ENCODE measurements at regions not wholly inside any gene's neighbourhood (a gene's known extent, or its start where the extent isn't known, plus 50 kb on each side); places are given as distances from the start of the nearest gene placed in this dataset.

DNA sequence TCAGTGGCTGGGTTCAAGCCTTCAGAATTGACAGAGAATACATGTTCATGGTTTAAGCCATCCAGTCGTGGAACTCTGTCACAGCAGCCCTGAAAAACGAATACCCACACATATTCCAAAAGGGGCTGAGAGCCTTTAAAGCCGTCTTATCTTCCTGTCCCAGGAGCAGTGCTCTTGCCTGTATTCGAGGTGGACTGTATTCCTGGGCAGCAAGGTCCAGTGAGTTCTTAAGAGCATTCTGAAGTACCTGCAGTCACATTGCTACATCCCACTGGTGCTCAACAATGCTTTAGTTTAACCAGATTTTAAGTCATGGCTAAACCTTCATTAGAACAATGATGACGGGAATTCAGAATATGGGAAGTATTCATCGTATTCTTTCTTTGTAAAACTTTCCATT, 380.7 kb upstream of the KLF4 start:
- no peak for DNase-seq (ENCODE audit: low read depth in 1 of 2, low spot score in 1 of 2)

DNA sequence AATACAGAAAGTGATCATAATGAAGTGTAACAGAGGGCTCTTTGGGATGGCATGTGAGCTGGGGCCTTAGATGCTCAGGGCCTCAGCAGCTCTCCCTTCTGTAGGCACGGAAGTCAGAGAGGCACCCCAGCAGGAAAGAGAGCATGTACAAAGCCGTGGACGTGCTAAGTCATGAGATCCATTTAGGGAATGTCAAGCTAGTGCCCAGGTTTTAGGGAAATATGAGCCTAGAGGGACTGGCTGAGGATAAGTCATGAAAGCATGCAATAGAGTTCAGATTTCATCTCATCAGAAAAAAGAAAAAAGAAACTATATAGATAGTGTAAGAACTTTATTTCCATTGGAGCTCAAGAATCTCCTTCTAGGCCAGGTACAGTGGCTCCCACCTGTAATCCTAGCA, 379.5 kb upstream of the KLF4 start:
- DNase-seq (ENCODE audit: low read depth in 1 of 2, low spot score in 1 of 2) = no peak

DNA sequence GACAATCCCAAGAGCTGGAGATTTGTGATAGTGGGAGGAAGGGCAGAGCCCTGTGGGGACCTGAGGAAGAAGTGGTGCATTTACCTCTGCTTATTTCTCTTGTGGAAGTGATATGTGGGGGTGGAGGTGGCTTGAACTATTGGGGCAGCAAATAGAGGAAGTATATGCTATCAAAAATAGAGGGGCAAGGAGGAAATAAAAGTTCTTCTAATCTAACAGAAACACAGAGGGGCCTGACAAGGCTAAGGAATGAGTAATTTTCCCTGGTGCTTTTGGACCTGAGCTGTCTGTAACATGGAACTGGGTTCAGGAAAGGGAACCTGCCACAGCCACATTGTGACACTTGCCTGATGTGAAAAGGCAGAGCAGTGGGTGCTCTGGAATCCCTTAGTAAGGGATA, 378.6 kb upstream of the KLF4 start:
- DNase-seq (ENCODE audit: low read depth in 1 of 2, low spot score in 1 of 2) = no peak

DNA sequence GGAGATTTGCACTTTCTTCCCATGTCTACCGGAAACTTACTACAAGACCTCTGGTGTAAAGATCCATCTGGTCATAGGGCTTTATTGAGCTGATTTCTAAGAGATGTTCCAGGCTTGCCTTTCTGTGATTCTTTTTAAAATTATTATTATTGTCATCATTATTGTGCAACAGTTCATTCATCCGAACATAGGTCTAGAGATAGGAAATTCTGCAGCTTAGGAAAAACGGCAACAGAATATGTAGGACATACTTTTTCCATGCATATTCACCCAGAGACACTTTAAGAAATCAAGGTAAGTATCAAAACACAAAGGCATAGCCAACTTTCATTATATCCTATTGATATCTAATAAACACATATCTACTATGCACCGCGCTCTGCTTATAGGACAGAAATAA, 378.2 kb upstream of the KLF4 start:
- no peak for DNase-seq (ENCODE audit: low read depth in 1 of 2, low spot score in 1 of 2)

DNA sequence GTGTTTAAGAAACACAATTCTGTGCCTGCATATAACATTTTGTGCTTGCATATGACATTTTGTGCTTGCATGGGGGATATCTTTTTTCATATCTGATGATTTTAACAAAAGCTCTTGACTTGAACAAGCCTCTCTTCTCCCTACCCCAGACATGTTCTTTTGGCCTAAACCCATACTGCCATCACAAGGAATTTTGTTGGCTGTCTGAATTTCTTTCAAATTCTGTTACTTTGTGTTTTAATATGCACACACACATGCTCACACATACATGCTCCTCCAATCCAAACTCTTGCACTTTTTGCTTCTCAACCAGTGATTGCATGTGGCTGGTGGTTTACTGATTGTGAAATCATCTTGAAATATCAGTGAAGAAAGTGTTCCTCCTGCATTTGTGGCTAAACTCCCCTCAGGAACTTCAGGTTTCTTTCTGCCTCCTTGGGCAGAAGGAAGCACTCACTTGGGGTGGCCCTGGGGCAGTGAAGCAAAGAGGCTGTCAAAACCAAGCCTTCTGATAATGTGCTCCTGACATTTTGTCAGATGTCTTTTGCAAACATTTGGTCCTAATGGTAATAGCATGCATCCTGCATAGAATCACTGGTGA, 377.2 kb upstream of the KLF4 start:
- no peak for DNase-seq (ENCODE audit: low read depth in 1 of 2, low spot score in 1 of 2)

DNA sequence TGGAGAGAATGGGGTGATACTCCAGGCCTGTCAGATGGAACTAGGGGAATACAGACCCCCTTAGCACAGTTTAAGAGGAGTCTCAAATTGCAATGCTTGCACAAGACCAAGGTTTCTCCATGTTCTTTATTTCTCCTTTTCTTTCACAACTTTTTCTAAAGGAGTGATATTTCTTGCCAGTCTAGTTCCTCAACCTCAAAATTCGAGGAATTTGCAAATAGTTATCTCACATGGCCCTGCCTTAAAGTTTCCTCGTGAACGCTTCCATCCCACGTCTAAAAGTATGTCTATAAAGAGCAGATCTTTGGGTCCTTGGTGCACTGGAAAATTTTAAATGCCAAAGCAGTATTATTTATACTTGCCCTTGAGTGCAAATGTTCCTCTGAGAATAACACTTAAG, 373.8 kb upstream of the KLF4 start:
- DNase-seq (ENCODE audit: low read depth in 1 of 2, low spot score in 1 of 2) = no peak

DNA sequence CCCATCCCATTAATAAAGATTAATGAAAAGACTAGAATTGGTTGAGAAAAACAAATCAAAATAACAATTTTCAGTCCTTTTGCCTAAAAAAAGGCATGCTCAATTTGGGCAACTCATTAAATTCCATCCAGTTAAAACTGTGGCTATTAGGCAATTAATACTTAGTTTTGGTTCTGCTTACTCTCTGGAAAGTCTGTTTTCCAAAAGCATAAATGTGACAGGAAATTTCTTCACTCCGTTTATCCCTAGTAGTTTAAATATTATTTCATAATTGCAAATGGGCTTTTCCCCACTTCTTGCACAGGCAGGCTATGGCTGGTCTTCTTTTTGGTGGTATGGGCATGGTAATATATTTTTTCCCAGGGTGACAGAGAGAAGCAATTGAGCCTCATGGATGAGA, 373.3 kb upstream of the KLF4 start:
- no peak for DNase-seq (ENCODE audit: low read depth in 1 of 2, low spot score in 1 of 2)

DNA sequence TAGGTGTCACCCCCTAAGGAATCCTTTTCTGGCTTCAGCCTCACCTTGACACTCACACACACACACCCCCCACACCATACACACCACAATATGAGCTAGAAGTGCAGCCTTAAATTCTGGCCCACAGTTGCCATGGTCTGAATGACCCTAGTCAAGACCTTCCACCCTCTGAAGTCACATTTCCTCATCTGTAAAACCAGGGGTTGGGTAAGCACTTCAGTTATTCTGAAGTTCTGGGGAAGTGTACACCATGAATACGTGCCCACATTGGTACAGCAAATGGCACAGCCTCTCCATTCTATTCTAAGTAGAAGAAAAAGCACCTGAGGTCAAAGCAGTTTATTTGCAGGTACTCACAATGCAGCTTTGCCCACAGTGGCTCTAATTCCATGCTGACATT, 372.8 kb upstream of the KLF4 start:
- DNase-seq (ENCODE audit: low read depth in 1 of 2, low spot score in 1 of 2) = no peak

DNA sequence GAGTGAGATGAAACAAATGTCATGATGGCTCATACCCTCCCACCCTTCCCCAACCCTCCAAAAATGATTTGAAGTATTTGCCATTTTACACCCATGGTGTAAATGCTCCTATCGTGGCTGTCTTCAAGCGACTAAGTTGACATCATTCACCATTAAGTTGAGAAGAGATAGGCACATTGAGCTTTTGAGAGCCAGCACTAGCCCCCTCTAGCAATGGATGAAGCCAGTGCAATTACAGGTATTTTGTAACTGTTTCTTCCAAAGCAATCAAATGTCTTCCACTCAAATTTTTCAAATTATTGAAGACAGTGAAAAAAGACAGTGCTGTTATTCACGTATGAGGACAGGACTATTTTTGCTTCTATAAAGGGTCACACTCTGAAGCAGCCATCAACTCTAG, 371.5 kb upstream of the KLF4 start:
- DNase-seq (ENCODE audit: low read depth in 1 of 2, low spot score in 1 of 2) = no peak

DNA sequence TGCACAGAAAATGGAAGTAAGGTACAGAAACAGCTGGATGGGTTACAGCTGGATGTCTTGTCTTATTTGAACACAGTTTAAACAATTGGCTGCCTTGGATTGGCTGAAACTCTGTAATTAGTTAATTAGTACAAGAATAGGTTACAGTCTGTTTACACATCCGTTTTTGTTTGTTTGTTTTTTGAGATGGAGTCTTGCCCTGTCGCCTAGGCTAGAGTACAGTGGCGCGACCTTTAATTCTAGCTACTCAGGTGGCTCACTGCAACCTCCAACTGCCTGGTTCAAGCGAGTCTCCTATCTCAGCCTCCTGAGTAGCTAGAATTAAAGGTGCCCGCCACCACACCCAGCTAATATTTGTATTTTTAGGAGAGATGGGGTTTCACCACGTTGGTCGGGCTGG, 368.7 kb upstream of the KLF4 start:
- DNase-seq (ENCODE audit: low read depth in 1 of 2, low spot score in 1 of 2) = no peak

DNA sequence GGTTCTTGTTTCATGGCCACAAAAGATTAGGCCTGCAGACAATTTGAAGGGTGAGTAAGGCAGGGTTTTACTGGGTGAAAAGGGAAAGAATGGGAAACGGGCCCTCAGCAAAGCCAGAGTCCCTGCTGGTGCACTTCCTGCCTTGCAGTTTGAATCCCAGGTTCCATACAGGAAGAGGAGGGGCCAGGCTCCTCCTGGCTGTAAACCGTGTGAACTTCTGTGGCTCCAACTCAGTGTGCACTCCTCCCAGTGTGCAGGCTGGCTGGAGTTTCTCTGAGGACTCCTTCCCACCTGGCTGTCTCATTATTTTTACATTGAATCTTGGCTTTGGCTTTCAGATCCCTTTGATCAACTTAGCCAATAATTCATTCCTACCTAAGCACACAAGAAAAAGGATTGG, 367.1 kb upstream of the KLF4 start:
- DNase-seq (ENCODE audit: low read depth in 1 of 2, low spot score in 1 of 2) = no peak

DNA sequence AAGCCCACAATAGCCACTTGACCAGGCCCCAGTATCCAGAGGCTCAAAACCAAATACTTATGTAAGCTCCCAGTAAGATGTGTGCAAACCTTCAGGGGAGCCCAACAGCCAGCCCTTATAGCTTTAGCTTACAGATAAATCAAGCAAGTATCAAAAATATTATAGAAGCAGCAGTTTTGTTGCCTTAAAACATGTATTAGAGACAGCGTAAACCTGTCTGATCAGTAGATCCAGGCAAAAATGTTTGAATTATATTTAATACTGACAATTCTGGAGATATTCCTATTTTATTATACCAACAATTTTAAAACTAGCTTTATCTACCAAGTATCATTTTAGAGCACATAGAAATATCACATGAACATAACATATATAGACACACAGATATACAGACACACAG, 365.6 kb upstream of the KLF4 start:
- no peak for DNase-seq (ENCODE audit: low read depth in 1 of 2, low spot score in 1 of 2)

DNA sequence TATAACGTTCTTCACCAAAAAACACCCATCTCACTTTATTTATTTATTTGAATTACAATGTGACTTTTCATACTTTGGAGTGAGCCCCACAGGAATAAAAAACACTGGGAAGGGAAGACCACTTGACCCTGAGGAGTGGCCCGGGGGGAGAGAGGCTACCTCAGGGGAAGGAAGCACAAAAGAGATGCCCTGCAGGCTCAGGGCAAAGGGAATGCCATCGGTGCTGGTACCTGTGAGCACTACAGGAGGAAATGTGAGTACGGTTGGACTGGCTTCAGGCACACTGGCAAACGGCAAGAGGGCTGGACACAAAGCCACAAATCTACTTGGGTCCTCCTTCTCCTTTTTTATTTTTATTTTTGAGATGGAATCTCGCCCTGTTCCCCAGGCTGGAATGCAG, 363.9 kb upstream of the KLF4 start:
- no peak for DNase-seq (ENCODE audit: low read depth in 1 of 2, low spot score in 1 of 2)

DNA sequence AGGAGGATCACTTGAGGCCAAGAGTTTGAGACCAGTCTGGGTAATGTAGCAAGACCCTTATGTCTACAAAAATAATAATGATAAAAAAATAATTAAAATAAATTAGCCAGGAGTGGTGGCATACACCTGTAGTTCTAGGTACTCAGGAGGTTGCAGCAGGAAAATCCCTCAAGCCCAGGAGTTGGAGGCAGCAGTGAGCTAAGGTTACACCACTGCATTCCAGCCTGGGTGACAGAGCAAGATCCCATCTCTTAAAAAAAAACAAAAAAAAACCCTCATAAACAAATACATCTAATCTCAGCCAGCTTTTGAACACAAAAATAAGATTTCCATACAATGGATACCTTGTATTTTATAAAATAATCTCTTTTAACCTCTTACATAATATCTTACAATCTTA, 363.3 kb upstream of the KLF4 start:
- no peak for DNase-seq (ENCODE audit: low read depth in 1 of 2, low spot score in 1 of 2)

DNA sequence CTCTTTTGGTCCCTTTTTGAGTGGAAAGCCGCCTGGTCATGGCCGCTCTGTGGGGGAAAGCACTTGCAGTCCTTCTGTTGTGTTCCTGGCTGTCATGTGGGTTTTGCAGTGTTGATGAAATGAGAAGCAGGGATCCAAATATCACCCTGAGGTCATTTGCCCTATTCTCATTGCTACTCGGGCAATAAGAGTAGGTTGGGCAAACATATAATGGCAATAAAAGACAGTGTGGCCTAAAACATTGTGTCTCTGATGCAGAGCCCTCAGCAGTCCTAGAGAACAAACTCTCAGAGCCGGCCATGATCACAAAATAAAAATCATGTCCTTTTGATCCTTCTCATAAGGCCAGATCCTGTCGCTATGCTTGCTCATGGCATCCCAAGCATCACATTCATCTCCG, 361.1 kb upstream of the KLF4 start:
- no peak for DNase-seq (ENCODE audit: low read depth in 1 of 2, low spot score in 1 of 2)

DNA sequence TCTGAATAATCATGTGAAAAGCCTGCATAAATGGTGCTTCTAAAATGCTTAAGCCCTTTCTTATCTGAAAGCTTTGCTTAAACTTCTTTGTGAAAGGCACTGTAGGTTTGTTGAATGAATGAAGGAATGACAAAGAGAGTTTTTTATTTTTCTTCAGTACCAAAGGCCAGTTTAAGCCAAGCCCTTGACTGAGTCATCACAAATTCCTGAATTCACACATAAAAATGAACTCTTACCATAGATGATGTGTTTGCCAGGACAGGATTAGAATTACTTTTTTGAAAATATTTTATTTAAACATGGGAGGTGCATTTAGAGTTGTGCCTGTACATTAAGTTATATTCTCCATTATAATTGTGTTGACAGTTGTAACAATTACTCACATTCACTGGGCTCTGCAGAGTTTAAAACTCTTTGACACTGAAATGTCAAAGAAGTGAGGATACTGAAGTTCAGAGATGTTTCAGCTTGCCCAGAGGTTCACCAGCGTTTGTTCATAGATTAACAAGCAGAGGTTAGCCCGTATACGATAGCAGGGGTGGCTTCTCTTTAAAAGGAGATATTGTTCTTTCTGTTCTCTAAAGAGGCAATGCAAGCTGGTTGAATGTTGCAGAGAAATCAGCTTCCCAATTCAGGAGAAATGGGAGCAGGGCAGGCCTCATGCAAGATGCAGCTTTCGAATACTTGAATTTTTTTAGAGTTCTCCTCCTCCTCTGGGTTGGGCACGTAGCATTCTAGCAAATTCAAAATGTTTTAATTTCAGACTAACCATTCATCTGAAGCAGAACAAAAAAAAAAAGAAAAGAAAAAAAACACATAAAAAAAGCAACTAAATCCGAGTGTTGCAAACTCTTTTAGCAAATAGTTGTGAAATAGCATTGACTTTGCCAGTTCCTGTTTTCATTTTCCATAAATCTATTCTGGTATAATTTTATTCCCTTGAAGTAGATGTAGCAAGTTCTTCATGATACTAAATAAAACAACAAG, 358.7 kb upstream of the KLF4 start:
- no peak for DNase-seq (ENCODE audit: low read depth in 1 of 2, low spot score in 1 of 2)

DNA sequence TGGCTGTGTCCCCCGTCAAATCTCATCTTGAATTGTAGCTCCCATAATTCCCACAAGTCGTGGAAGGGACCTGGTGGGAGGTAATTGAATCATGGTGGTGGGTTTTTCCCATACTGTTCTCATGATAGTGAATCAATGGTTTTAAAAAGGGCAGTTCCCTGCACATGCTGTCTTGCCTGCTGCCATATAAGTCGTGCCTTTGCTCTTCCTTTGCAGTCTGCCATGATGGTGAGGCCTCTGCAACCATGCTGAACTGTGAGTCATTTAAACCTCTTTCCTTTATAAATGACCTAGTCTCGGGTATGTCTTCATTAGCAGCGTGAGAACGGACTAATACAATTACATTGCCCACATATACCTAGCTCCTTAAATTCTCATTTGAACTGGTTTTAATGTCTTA, 353.0 kb upstream of the KLF4 start:
- no peak for DNase-seq (ENCODE audit: low read depth in 1 of 2, low spot score in 1 of 2)

DNA sequence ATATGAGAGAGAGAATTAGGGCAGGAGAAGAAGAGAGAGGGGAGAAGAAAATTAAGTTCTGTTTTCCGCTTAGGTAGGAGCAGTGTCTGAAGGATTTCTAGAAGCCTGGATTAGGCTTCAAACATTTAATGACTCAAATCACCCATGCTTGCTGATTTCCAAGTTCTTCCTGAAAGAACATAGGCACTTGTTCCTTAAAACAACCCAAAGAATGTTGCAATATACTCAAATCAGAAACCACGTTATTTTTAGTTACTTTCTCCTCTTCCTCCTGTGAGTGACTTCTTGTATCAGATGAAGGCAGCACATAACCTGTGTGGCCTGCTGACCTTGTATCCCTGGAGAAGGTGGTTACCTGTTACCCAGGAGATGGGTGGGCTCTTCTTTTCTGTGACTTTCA, 351.5 kb upstream of the KLF4 start:
- no peak for DNase-seq (ENCODE audit: low read depth in 1 of 2, low spot score in 1 of 2)

DNA sequence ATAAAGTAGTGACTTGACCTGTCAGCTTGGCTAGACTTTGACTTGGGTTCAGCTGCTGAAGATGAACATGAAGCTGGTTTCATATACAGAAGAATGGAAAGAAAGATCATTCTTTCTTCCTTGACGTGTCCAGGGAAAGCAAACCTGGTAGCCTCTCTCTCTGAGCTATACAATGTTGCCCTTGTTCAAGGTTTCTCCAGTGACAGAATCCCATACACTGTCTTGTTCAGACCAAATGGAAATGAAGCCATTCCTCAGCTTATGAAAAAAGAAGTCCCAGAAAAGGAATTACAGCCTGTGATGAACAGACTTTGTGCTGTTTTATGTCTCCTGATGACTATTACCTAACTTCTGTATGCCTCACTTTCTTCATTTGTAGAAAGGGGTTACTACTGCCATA, 349.8 kb upstream of the KLF4 start:
- no peak for DNase-seq (ENCODE audit: low read depth in 1 of 2, low spot score in 1 of 2)

DNA sequence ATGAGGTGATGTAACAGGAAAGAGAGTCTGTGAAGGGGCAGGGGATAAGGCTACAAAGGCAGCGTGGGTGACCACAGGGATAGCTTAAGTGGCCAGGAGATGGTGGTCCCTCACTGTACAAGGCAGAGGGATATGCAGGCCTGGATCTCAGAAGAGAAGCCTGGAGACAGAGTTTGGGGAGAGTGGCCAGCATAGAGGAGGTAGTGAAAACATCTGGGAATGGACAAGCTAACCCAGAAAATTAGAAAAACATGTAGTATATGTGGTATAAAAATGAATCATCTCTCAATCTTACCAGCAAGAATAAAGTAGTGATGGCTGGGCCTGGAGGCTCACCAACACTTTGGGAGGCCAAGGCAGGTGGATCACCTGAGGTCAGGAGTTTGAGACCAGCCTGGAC, 349.2 kb upstream of the KLF4 start:
- DNase-seq (ENCODE audit: low read depth in 1 of 2, low spot score in 1 of 2) = no peak

DNA sequence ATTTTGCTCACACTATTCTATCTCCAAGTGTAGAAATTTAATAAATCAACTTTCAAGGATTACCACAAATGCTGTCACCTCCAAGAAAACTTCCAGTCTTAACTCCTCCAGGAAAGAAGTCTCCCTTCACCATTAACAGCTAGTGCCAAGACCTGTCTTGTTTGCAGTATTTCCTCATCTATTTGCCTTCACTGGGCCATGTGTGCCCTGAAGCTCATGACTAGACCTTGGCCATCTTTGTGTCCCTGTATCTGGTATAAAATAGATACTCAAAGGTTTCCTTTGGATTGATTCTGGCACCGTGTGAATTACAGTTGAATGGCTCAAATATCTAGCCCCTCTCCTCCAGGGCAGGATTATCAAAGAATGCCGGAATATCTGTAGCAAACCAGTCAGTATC, 346.7 kb upstream of the KLF4 start:
- no peak for DNase-seq (ENCODE audit: low read depth in 1 of 2, low spot score in 1 of 2)

DNA sequence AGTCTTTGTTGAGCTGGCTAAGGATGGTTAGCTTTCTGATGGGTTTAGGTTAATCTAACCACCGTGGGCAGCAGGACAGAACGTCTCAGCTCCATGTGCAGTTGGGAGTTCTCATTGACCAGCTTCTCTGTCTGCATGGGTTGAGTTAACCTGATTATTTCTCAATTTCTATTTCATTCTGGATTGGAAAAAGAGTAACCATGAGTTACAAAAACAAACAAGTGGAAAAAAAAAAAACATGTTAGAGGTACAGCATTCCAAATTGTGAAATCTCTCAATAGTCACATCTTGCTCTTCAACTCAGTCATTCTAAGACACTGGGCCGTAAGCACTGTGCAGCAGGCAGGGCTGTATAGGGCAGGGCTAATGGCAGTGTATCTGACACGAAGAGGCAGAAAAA, 343.7 kb upstream of the KLF4 start:
- DNase-seq (ENCODE audit: low read depth in 1 of 2, low spot score in 1 of 2) = no peak

DNA sequence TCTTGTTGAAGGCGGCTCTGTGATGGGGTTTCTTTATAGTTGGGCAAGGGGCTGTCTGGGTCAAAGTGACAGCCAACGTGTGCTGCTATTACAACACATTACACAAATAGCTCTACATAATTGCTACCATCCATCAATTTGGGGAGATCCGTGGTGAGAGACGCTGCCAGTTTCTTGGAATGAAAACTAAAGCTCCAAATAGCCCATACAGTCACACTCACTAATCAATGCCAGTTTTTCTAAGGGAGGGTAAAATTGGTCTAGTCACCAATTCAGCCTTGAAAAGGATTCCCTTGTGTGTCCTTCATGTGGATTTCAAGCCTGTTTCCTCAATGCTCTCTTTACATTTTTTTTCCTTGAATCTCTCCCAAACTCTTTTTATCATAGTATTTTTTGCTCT, 343.3 kb upstream of the KLF4 start:
- no peak for DNase-seq (ENCODE audit: low read depth in 1 of 2, low spot score in 1 of 2)

Measured in activated CD4-positive, alpha-beta T cell treated with anti-CD3 and anti-CD28 coated beads, Interleukin-2, amount 50 U/mL, for 24 hours (primary cell).